ENCODE measurements at regions not wholly inside any gene's neighbourhood (a gene's known extent, or its start where the extent isn't known, plus 50 kb on each side); places are given as distances from the start of the nearest gene placed in this dataset.

- WGBS, 2 experiments (ENCODE audit: extremely low coverage in 1 of 2, insufficient coverage in 1 of 2, insufficient read length in 1 of 2, insufficient replicate concordance in 2 of 2, low coverage in 1 of 2, low lambda C conversion rate in 2 of 2, missing lambda C conversion rate in 1 of 2): 25% methylated on average over 17 of the region's 19 CpGs; no CpG with 5 or more reads in 1 of the 2 experiments
- Histone ChIP-seq H2AK5ac (ENCODE audit: low read depth, low read length) (no peak overlapping the region), H2AFZ (ENCODE audit: low read length) (no peak overlapping the region), H3K18ac (ENCODE audit: extremely low read depth, low read length) (no peak overlapping the region), H2BK120ac (replicated peaks; ENCODE audit: low read depth, low read length) (no peak overlapping the region), H2BK20ac (ENCODE audit: low read length) (no peak overlapping the region), H4K5ac (ENCODE audit: insufficient read length, low read depth, low read length) (no peak overlapping the region), H3K27ac (ENCODE audit: low read depth, low read length) (no peak overlapping the region), H2BK15ac (ENCODE audit: low read length) (no peak overlapping the region), H4K20me1 (replicated peaks in 1 of 2; ENCODE audit: control insufficient read depth in 1 of 2, insufficient read depth in 2 of 2, low read length in 2 of 2) (peaks cover 23 to 43% of the 10 kb centered on the region in 2 experiments), H3K79me1 (ENCODE audit: low read depth, low read length) (peaks cover 23% of the 10 kb centered on the region), H3K9me3 (ENCODE audit: insufficient read depth in 2 of 2, low read depth in 1 of 2, low read length in 1 of 2) (no peaks in the 10 kb centered on the region), H2BK12ac (ENCODE audit: low read depth, low read length) (no peak overlapping the region), H3K79me2 (ENCODE audit: control insufficient read depth in 1 of 2, insufficient read depth in 2 of 2, low read length in 2 of 2) (peaks cover 21 to 96% of the 10 kb centered on the region in 2 experiments), H3K4me2 (ENCODE audit: insufficient read depth in 1 of 2, low read depth in 2 of 2, low read length in 2 of 2) (peak overlapping the region; percentile 37 to 60), H2BK5ac (ENCODE audit: low read depth, low read length) (no peak overlapping the region), H3K56ac (replicated peaks; ENCODE audit: insufficient read length, low read depth, low read length) (no peak overlapping the region), H3K23ac (ENCODE audit: insufficient read length) (no peak overlapping the region), H3K27me3 (replicated peaks in 1 of 4; ENCODE audit: control insufficient read depth in 3 of 4, extremely low read depth in 1 of 4, insufficient read depth in 3 of 4, low read length in 3 of 4) (no peaks in the 10 kb centered on the region; a peak in 1 of 7 replicates), H3K9ac (replicated peaks in 1 of 4; ENCODE audit: extremely low read depth in 1 of 4, low read depth in 3 of 4, low read length in 3 of 4) (no peak overlapping the region), H3K23me2 (ENCODE audit: low read depth, low read length) (peaks cover 14% of the 10 kb centered on the region; the same call in 1 of the 2 replicates), H3K36me3 (ENCODE audit: control insufficient read depth in 2 of 4, insufficient read depth in 4 of 4, low read length in 3 of 4) (no peaks in the 10 kb centered on the region), H3K4me1 (replicated peaks in 1 of 4; ENCODE audit: control insufficient read depth in 3 of 4, insufficient read depth in 4 of 4, low read length in 3 of 4) (peaks cover 20 to 40% (median 27%) of the 10 kb centered on the region in 4 experiments), H3K14ac (ENCODE audit: insufficient read length) (no peak overlapping the region), H3K4ac (replicated peaks; ENCODE audit: insufficient read length, low read depth, low read length) (no peak overlapping the region), H3K4me3 (ENCODE audit: extremely low read depth in 1 of 4, insufficient read depth in 2 of 4, low read depth in 3 of 4, low read length in 4 of 4) (peak overlapping the region in 3 of 4 experiments; percentile 17 to 44 (median 36); a peak in 4 of 8 replicates), H4K8ac (ENCODE audit: extremely low read depth, insufficient read depth, low read length) (no peak overlapping the region), H4K91ac (replicated peaks; ENCODE audit: insufficient read length, low read length) (no peak overlapping the region)
- TF ChIP-seq TAF7 (optimal IDR thresholded peaks at IDR 0.05; ENCODE audit: borderline replicate concordance, low read depth, low read length): no peak
- 0 out of 2 replicates have a peak, but pooled peaks have one; percentile 38 for TF ChIP-seq JUND (IDR thresholded peaks at IDR 0.05; ENCODE audit: low read length)
- TF ChIP-seq CTBP2 (IDR thresholded peaks at IDR 0.05; ENCODE audit: borderline replicate concordance, insufficient read depth, insufficient read length, low read length): no peak
- TF ChIP-seq POLR2A (IDR thresholded peaks at IDR 0.05; ENCODE audit: control extremely low read depth in 1 of 2, low read depth in 2 of 2, low read length in 2 of 2): peak in 1 of 2 experiments; percentile 36; a peak in 1 of 3 replicates
- ChIA-PET POLR2A (ENCODE audit: partially characterized antibody) (interaction anchor here (0.6 to 1.6 kb wide), 5 partner anchors 7 to 87 kb away, joined by 3 to 10 read pairs (median 3); no protein-coding TSS in a partner anchor), CTCF (ENCODE audit: partially characterized antibody) (interaction anchor here (0.8 to 1.8 kb wide), 7 partner anchors 8 to 139 kb away, joined by 3 to 17 read pairs (median 3); no protein-coding TSS in a partner anchor)
- FAIRE-seq (no peak), DNase-seq (ENCODE audit: low read depth in 1 of 2, low spot score in 2 of 2) (peak in 1 of 2 experiments; percentile 60)
Measured at GRCh38 chr12:125194163-125194773, 129.0 kb downstream of the AACS start.
